HG02759 (cell line): ENCODE measurements at regions not wholly inside any gene's neighbourhood (a gene's known extent, or its start where the extent isn't known, plus 50 kb on each side); places are given as distances from the start of the nearest gene placed in this dataset.

Source experiments
- ATAC-seq: cut with Tn5 transposase; IDR thresholded peaks from one replicate; pipeline ENCODE4 v1.9.1; 2021; ENCODE audit warnings: mild to moderate bottlenecking, moderate library complexity; ENCODE audit not compliant: unreplicated experiment

GRCh38 chr13:46948338-46948737 lies 51.5 kb upstream of the HTR2A start:
- ATAC-seq, result no peak

- no peak for ATAC-seq
Measured at GRCh38 chr13:46947425-46948191, 50.8 kb upstream of the HTR2A start.
